Osteocyte (in vitro differentiated cells): ENCODE measurements at regions not wholly inside any gene's neighbourhood (a gene's known extent, or its start where the extent isn't known, plus 50 kb on each side); places are given as distances from the start of the nearest gene placed in this dataset.

ENCODE experiments used
- DNase-seq: peaks from one replicate; pipeline ENCODE4 v3.0.0; 2021; ENCODE audit warnings: mixed read lengths; ENCODE audit not compliant: unreplicated experiment; ENCODE audit errors: extremely low spot score
- H3K27ac Mint-ChIP-seq: one replicate; pipeline ENCODE4 v1.8.0; 2021; ENCODE audit warnings: mild to moderate bottlenecking, mixed read lengths; ENCODE audit not compliant: unreplicated experiment
- H3K27me3 Mint-ChIP-seq: one replicate; pipeline ENCODE4 v1.8.0; 2021; ENCODE audit warnings: mixed read lengths; ENCODE audit not compliant: unreplicated experiment
- H3K36me3 Mint-ChIP-seq: one replicate; pipeline ENCODE4 v1.8.0; 2021; ENCODE audit warnings: mixed read lengths; ENCODE audit not compliant: unreplicated experiment
- H3K4me1 Mint-ChIP-seq: one replicate; pipeline ENCODE4 v1.8.0; 2021; ENCODE audit warnings: mixed read lengths; ENCODE audit not compliant: unreplicated experiment
- H3K4me3 Mint-ChIP-seq: one replicate; pipeline ENCODE4 v1.8.0; 2021; ENCODE audit warnings: mild to moderate bottlenecking, moderate library complexity, mixed read lengths; ENCODE audit not compliant: unreplicated experiment
- H3K9me3 Mint-ChIP-seq: one replicate; pipeline ENCODE4 v1.8.0; 2021; ENCODE audit warnings: mixed read lengths; ENCODE audit not compliant: unreplicated experiment
- CTCF ChIP-seq: fragments of 200-600 bp; sonication (generic); IDR thresholded peaks from 2 replicates; pipeline ENCODE4 v1.5.0; 2021; ENCODE audit warnings: antibody characterized with exemption, mild to moderate bottlenecking, moderate library complexity

GRCh38 chr2:238985041-238985729 lies 137.3 kb downstream of the TWIST2 start:
- TF ChIP-seq CTCF: no peak
- Mint-ChIP-seq H3K27me3 (peaks cover 3% of the 10 kb centered on the region), H3K4me1 (no peaks in the 10 kb centered on the region), H3K9me3 (no peaks in the 10 kb centered on the region), H3K4me3 (no peak overlapping the region), H3K27ac (no peak overlapping the region), H3K36me3 (no peaks in the 10 kb centered on the region)
- DNase-seq: peak; percentile 72

- Mint-ChIP-seq H3K4me1 (no peaks in the 10 kb centered on the region), H3K27me3 (peaks cover 3% of the 10 kb centered on the region), H3K27ac (no peak overlapping the region), H3K36me3 (no peaks in the 10 kb centered on the region), H3K9me3 (no peaks in the 10 kb centered on the region), H3K4me3 (no peak overlapping the region)
- TF ChIP-seq CTCF: no peak
- DNase-seq: peak; percentile 85
Observed at GRCh38 chr2:238985931-238986446, 138.1 kb downstream of the TWIST2 start.

- no peaks in the 10 kb centered on the region for H3K9me3 Mint-ChIP-seq
Observed at GRCh38 chr2:238986491-238987351, 138.8 kb downstream of the TWIST2 start.

GRCh38 chr2:238987352-238987981 lies 139.6 kb downstream of the TWIST2 start:
- H3K27ac Mint-ChIP-seq: no peak overlapping the region
- TF ChIP-seq CTCF: no peak
- H3K4me1 Mint-ChIP-seq: peaks cover 3% of the 10 kb centered on the region
- no peak overlapping the region for H3K4me3 Mint-ChIP-seq
- no peaks in the 10 kb centered on the region for H3K9me3 Mint-ChIP-seq
- H3K36me3 Mint-ChIP-seq: no peaks in the 10 kb centered on the region
- peak; percentile 44 for DNase-seq
- H3K27me3 Mint-ChIP-seq: peaks cover 8% of the 10 kb centered on the region

More at GRCh38 chr2:238986491-238987351, 138.8 kb downstream of the TWIST2 start:
- no peak for TF ChIP-seq CTCF
- no peak overlapping the region for H3K27ac Mint-ChIP-seq
- DNase-seq: peak; percentile 81
- H3K4me3 Mint-ChIP-seq: no peak overlapping the region
- H3K4me1 Mint-ChIP-seq: peaks cover 3% of the 10 kb centered on the region
- no peaks in the 10 kb centered on the region for H3K36me3 Mint-ChIP-seq
- peaks cover 9% of the 10 kb centered on the region for H3K27me3 Mint-ChIP-seq
